HL-60 (cell line): ENCODE measurements at regions not wholly inside any gene's neighbourhood (a gene's known extent, or its start where the extent isn't known, plus 50 kb on each side); places are given as distances from the start of the nearest gene placed in this dataset.

ENCODE experiments used
- DNase-seq, 2 experiments: peaks; one replicate each; pipeline ENCODE4 v3.0.0-alpha.2; 2010 to 2020; ENCODE audit warnings: low read depth in 1 of 2, low spot score in 1 of 2
- H3K27ac ChIP-seq: fragments of 250-450 bp; sonication (Bioruptor Pico); replicated peaks from 2 replicates; pipeline ENCODE4 v1.5.1; 2020; ENCODE audit warnings: mild to moderate bottlenecking, moderate library complexity
- H3K27me3 ChIP-seq: fragments of 250-450 bp; sonication (Bioruptor Pico); 2 replicates; pipeline ENCODE4 v1.5.1; 2021; ENCODE audit warnings: mild to moderate bottlenecking, moderate library complexity; ENCODE audit not compliant: insufficient read depth, poor library complexity, severe bottlenecking
- H3K4me3 ChIP-seq: replicated peaks from 2 replicates; pipeline ENCODE4 v1.5.1; 2011; ENCODE audit warnings: mild to moderate bottlenecking, control low read depth, low read length; ENCODE audit not compliant: insufficient read depth
- GABPA ChIP-seq: IDR thresholded peaks from 2 replicates; pipeline ENCODE4 v1.6.1; 2012; ENCODE audit warnings: low read depth
- POLR2AphosphoS5 ChIP-seq: IDR thresholded peaks from 2 replicates; pipeline ENCODE4 v1.6.1; 2012; ENCODE audit warnings: low read depth
- SPI1 ChIP-seq: IDR thresholded peaks from 2 replicates; pipeline ENCODE4 v1.6.1; 2012; ENCODE audit warnings: low read depth, mild to moderate bottlenecking, borderline replicate concordance
- TF ChIP-seq, protein P1 (sequence below): IDR thresholded peaks from one replicate; pipeline ENCODE4 v1.5.1; 2011; ENCODE audit warnings: low read length, control low read depth, inconsistent platforms; ENCODE audit not compliant: insufficient read depth
- TF ChIP-seq, protein P2 (sequence below): IDR thresholded peaks from 2 replicates; pipeline ENCODE4 v1.6.1; 2012; ENCODE audit warnings: low read depth; ENCODE audit not compliant: insufficient replicate concordance

DNA sequence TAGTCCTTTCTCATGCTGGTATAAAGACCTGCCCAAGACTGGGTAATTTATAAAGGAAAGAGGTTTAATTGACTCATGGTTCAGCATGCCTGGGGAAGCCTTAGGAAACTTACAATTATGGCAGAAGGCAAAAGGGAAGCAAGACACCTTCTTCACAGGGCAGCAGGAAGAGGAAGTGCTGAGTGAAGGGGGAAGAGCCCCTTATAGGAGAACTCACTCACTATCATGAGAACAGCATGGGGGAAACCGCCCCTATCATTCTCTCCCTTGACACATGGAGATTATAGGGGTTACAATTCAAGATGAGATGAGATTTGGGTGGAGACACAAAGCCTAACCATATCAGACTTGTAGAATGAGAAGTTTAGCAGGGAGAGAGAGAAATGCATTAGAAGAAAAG is 373.3 kb upstream of the DIAPH2 start:
- Histone ChIP-seq H3K27ac (no peak overlapping the region), H3K27me3 (no peaks in the 10 kb centered on the region), H3K4me3 (no peak overlapping the region)
- TF ChIP-seq, protein P1, sequence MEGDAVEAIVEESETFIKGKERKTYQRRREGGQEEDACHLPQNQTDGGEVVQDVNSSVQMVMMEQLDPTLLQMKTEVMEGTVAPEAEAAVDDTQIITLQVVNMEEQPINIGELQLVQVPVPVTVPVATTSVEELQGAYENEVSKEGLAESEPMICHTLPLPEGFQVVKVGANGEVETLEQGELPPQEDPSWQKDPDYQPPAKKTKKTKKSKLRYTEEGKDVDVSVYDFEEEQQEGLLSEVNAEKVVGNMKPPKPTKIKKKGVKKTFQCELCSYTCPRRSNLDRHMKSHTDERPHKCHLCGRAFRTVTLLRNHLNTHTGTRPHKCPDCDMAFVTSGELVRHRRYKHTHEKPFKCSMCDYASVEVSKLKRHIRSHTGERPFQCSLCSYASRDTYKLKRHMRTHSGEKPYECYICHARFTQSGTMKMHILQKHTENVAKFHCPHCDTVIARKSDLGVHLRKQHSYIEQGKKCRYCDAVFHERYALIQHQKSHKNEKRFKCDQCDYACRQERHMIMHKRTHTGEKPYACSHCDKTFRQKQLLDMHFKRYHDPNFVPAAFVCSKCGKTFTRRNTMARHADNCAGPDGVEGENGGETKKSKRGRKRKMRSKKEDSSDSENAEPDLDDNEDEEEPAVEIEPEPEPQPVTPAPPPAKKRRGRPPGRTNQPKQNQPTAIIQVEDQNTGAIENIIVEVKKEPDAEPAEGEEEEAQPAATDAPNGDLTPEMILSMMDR: no peak
- TF ChIP-seq SPI1: peak; percentile 70; the same call in 1 of the 2 replicates
- DNase-seq: no peak

DNA sequence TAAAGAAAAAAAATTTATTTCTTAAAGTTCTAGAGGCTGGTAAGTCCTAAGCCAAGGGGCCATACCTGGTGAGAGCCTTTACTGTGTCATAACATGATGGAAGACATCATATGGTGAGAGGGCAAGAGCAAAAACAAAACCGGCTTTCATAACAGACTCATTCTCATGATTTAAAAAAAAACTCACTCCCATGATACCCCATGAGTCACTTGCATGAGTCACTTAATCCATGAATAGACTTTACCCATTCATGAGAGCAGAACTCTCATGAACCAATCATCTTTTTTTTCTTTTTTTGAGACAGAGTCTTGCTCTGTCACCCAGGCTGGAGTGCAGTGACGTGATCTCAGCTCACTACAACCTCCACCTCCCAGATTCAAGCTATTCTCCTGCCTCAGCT is 369.7 kb upstream of the DIAPH2 start:
- Histone ChIP-seq H3K27ac (no peak overlapping the region), H3K4me3 (no peak overlapping the region), H3K27me3 (no peaks in the 10 kb centered on the region)
- TF ChIP-seq, protein P2, sequence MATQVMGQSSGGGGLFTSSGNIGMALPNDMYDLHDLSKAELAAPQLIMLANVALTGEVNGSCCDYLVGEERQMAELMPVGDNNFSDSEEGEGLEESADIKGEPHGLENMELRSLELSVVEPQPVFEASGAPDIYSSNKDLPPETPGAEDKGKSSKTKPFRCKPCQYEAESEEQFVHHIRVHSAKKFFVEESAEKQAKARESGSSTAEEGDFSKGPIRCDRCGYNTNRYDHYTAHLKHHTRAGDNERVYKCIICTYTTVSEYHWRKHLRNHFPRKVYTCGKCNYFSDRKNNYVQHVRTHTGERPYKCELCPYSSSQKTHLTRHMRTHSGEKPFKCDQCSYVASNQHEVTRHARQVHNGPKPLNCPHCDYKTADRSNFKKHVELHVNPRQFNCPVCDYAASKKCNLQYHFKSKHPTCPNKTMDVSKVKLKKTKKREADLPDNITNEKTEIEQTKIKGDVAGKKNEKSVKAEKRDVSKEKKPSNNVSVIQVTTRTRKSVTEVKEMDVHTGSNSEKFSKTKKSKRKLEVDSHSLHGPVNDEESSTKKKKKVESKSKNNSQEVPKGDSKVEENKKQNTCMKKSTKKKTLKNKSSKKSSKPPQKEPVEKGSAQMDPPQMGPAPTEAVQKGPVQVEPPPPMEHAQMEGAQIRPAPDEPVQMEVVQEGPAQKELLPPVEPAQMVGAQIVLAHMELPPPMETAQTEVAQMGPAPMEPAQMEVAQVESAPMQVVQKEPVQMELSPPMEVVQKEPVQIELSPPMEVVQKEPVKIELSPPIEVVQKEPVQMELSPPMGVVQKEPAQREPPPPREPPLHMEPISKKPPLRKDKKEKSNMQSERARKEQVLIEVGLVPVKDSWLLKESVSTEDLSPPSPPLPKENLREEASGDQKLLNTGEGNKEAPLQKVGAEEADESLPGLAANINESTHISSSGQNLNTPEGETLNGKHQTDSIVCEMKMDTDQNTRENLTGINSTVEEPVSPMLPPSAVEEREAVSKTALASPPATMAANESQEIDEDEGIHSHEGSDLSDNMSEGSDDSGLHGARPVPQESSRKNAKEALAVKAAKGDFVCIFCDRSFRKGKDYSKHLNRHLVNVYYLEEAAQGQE: no peak
- TF ChIP-seq, protein P1: no peak
- TF ChIP-seq GABPA: no peak
- no peak for TF ChIP-seq SPI1
- TF ChIP-seq POLR2AphosphoS5: no peak
- DNase-seq: no peak

DNA sequence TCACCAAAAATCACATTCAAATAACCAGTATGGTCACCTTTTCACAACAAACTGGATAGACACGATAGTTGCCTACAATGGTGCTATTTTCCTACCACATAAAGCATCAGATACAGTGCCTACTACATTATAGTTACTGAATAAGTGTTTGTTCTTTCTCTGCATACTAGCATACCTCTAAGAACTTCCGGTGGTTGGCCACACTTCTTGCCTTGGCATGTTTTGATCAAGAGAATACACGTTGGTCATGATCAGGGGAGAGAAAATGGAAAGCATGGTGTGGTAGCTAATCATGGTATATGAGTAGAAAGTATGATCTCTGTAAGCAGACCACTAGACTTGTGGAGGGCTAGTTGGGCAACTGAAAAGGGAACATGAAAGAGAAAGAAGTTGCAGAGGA is 322.8 kb upstream of the DIAPH2 start:
- Histone ChIP-seq H3K27me3 (no peaks in the 10 kb centered on the region), H3K27ac (no peak overlapping the region), H3K4me3 (no peak overlapping the region)
- no peak for TF ChIP-seq SPI1
- TF ChIP-seq, protein P1: no peak
- no peak for TF ChIP-seq POLR2AphosphoS5
- no peak for TF ChIP-seq GABPA
- TF ChIP-seq, protein P2: no peak
- no peak for DNase-seq

DNA sequence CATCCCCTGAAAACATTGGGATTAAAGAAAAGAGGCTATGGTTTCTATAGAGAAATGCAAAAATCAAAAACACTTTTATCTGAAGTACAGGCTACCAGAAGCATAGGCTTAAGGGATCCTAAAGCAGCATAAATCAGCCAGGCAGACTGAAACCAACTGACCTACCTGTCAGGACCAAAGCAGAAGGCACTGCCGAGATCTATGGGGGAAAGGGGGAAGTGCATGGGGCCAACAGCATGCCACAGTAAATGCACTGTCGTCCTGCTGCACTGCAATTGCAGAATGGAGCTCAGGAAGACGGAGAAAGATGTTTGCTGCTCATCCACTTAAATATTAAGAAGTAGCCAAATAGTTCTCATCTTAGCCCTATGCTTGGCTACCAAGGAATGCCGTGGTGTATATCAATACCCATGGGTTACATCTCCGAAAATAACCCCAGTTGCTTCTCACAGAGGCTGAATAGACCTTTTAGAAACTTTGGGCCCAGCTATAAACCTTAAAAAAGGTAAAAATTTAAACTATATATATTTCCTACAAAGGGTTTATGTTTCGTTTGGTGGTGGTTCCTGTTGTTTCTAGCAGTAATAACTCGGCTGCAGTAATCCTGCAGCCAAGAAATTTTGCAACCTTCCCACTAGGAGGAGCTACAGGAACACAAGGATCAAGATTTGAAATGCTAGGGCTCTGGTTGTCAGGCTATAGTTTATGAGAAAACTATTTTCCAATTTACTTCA is 312.2 kb upstream of the DIAPH2 start:
- peak; percentile 16 to 51 for DNase-seq
- TF ChIP-seq, protein P2: no peak
- no peak for TF ChIP-seq GABPA
- TF ChIP-seq POLR2AphosphoS5: no peak
- TF ChIP-seq, protein P1: peak; percentile 24
- TF ChIP-seq SPI1: peak; percentile 65
- H3K27me3 ChIP-seq: no peaks in the 10 kb centered on the region
- H3K4me3 ChIP-seq: peak overlapping the region; percentile 26
- H3K27ac ChIP-seq: 0 out of 2 replicates have a peak overlapping the region, but pooled peaks have one; percentile 23
